HG03354 (cell line): ENCODE measurements at regions not wholly inside any gene's neighbourhood (a gene's known extent, or its start where the extent isn't known, plus 50 kb on each side); places are given as distances from the start of the nearest gene placed in this dataset.

Experiments used
- ATAC-seq: cut with Tn5 transposase; IDR thresholded peaks from one replicate; pipeline ENCODE4 v1.9.1; 2021; ENCODE audit warnings: mild to moderate bottlenecking; ENCODE audit not compliant: unreplicated experiment, poor library complexity, severe bottlenecking

GRCh38 chr1:106969731-106970130 lies 86.7 kb upstream of the PRMT6 start:
- ATAC-seq, result no peak

GRCh38 chr1:106972074-106972473 lies 84.4 kb upstream of the PRMT6 start:
- ATAC-seq, result no peak

- no peak for ATAC-seq
Measured at GRCh38 chr1:106975944-106976343, 80.5 kb upstream of the PRMT6 start.

GRCh38 chr1:106978477-106979322 lies 77.8 kb upstream of the PRMT6 start:
- ATAC-seq, result no peak

- ATAC-seq, result no peak
Measured at GRCh38 chr1:106979371-106979770, 77.1 kb upstream of the PRMT6 start.

GRCh38 chr1:106980121-106980520 lies 76.4 kb upstream of the PRMT6 start:
- no peak for ATAC-seq

DNA sequence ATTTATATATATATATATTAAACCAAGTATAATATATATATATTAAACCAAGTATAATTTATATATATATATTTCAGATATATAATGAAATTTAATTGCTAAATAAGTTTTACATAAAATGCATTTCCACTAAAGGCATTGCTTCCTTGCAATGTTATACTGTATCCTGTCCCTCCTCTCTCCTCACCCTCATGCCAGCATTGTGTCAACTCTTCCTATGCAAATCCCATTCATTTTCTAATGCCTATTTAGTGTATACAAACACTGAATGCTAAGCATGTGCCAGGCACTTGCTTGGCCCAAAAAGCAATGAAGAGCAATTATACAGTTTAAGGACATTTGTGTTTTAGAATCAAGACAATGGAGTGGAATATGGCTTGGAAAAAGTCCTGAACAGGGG lies 71.7 kb upstream of the PRMT6 start:
- ATAC-seq, result no peak

DNA sequence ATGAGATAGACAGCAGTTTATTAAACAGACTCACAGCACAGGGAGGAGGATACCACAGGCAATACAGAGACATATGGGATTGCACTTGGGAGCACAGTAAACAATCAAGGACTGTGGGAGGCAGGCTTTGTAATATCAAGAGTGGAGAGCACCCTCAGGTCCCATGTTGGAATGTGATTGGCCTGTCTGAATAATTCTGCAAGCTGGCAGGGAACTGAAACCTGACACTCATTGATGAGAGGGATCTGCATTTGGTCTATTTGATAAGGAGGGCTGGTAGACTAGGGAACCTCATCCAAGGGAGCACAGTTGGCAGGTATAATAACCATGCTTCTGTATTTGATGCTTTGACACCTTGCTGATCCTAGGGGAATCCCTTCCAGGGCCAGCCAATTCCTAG lies 69.9 kb upstream of the PRMT6 start:
- ATAC-seq, result no peak

DNA sequence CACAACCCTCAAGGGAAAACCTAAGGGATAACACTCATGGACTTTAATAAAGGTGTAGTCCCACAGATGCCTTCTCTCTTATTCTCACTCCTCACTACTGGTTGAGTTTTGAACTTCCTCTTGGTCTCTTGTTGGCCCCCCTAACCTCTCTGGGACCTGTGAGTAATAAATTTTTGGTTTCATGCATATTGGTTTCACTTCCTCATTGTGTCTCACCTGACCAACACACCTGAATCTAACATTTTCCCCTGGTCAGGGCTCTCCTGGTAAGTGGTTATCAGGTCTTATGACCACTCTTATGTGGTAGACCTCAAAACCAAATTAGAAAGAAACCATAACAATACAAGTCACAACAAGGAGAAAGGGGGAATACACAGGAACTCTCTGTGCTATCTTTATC lies 60.5 kb upstream of the PRMT6 start:
- peak; percentile 93 for ATAC-seq

GRCh38 chr1:106998431-106999002 lies 58.0 kb upstream of the PRMT6 start:
- no peak for ATAC-seq

DNA sequence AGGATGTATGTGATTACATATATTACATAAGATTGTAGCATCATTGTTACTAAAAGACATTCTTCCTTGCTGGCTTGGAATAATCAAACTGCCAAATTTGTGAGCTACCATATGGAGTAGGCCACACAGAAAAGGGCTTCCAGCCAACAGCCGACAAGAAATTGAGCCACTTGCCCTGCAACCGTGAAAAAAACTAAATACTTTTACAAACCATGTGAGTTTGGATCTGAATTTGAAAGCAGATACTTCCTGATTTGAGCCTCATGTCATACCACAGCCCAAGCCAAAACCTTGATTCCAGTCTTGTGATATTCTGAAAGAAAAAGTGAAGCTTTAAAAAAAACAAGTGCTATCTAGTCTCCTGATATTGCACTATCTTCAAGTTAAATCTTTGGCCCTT lies 55.6 kb upstream of the PRMT6 start:
- no peak for ATAC-seq

DNA sequence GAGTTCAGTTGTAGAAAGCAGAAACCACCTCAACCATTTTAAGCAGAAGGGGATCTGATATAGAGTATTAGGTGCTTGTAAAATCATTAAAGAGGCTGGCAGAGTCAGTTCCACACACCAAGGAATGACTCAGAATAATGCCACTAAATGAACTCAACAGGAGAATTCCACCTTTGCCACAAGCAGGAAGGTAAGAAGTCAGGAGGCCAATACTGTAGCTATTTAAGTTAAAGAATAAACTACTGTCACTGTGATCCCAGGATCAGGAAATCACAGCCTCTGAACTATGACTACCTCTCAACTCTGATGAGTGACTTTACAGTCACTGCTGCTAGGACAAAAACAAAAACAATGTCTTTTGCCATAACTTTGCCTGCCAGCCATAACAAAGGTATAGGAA lies 52.5 kb upstream of the PRMT6 start:
- no peak for ATAC-seq

GRCh38 chr1:107004421-107004820 lies 52.1 kb upstream of the PRMT6 start:
- no peak for ATAC-seq
